ENCODE measurements at regions not wholly inside any gene's neighbourhood (a gene's known extent, or its start where the extent isn't known, plus 50 kb on each side); places are given as distances from the start of the nearest gene placed in this dataset.

DNA sequence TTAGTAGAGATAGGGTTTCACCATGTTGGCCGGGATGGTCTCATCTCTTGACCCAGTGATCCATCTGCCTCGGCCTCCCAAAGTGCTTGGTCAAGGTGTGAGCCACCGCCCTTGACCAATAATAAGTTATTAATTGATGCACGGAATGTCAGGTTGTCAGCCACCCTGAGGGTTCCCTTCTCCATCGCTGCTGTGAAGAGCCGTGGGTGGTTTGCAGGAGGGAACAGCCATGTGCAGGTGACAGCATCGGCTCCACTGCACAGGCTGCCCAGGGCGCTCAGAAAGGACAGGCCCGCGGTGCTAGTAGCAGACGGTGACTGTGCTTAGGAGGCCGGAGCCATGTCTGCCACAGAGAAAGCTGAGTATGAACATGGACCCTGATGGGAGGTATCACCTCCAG is 814.0 kb downstream of the BRD1 start:
- H3K36me3 ChIP-seq (ENCODE audit: control insufficient read depth, low read length): no peaks in the 10 kb centered on the region
- no peaks in the 10 kb centered on the region for H3K4me1 ChIP-seq (ENCODE audit: control insufficient read depth, low read length)
- H3K4me2 ChIP-seq (ENCODE audit: low read length): no peak overlapping the region
- no peak for TF ChIP-seq EZH2phosphoT487 (IDR thresholded peaks at IDR 0.05; ENCODE audit: borderline replicate concordance, low read length)
- TF ChIP-seq, protein P1, sequence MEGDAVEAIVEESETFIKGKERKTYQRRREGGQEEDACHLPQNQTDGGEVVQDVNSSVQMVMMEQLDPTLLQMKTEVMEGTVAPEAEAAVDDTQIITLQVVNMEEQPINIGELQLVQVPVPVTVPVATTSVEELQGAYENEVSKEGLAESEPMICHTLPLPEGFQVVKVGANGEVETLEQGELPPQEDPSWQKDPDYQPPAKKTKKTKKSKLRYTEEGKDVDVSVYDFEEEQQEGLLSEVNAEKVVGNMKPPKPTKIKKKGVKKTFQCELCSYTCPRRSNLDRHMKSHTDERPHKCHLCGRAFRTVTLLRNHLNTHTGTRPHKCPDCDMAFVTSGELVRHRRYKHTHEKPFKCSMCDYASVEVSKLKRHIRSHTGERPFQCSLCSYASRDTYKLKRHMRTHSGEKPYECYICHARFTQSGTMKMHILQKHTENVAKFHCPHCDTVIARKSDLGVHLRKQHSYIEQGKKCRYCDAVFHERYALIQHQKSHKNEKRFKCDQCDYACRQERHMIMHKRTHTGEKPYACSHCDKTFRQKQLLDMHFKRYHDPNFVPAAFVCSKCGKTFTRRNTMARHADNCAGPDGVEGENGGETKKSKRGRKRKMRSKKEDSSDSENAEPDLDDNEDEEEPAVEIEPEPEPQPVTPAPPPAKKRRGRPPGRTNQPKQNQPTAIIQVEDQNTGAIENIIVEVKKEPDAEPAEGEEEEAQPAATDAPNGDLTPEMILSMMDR (IDR thresholded peaks at IDR 0.05; ENCODE audit: low read depth, low read length, poor library complexity, severe bottlenecking): no peak
- H3K4me3 ChIP-seq (ENCODE audit: low read length): no peak overlapping the region
- no peaks in the 10 kb centered on the region for H3K9me2 ChIP-seq (replicated peaks; ENCODE audit: control insufficient read depth, low read length)
- no peaks in the 10 kb centered on the region for H3F3A ChIP-seq (ENCODE audit: control insufficient read depth, insufficient read depth)
- H3K27ac ChIP-seq (ENCODE audit: low read depth, low read length): no peak overlapping the region
- H4K20me1 ChIP-seq (ENCODE audit: control insufficient read depth, insufficient read depth, low read depth, low read length): no peaks in the 10 kb centered on the region
- no peaks in the 10 kb centered on the region for H3K27me3 ChIP-seq (ENCODE audit: control insufficient read depth, low read length)
- no peaks in the 10 kb centered on the region for H3K79me2 ChIP-seq (ENCODE audit: control insufficient read depth, low read length)
- no peaks in the 10 kb centered on the region for H3K9me3 ChIP-seq (ENCODE audit: control insufficient read depth, insufficient read depth, low read length)

DNA sequence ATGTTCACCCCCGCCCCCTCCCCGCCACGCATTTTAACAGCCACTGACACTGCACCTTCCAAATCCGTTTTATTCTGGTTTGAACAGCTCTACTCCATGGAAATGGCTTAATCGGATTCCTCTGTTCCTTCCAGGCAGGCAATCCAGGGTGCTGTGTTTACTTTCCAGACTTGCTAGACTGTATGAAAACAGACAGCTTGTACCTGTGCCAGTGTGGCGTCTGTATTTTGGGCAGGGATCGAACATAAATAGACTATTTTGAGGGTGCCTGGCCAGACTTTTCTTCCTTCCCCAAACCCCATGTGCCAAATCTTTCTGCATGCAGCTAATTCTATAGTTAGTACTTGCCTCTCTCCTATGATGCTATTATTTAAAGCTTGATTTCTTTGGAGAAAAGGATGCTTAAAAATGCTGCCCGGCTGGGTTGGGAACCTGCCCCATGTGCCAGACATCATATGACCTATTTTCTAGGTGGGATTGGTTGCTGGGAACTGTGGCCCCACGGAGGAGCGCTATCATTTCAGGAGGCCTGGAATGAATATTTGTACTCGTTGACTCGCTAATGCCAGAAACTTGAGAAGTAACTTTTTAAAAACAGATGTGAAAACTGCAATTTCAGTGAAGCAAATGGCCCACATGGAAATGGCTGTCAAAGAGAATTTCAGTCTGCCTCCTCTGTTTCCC is 814.8 kb downstream of the BRD1 start:
- H3K4me2 ChIP-seq (ENCODE audit: low read length): no peak overlapping the region
- H3K9me3 ChIP-seq (ENCODE audit: control insufficient read depth, insufficient read depth, low read length): no peaks in the 10 kb centered on the region
- H3K27me3 ChIP-seq (ENCODE audit: control insufficient read depth, low read length): no peaks in the 10 kb centered on the region

DNA sequence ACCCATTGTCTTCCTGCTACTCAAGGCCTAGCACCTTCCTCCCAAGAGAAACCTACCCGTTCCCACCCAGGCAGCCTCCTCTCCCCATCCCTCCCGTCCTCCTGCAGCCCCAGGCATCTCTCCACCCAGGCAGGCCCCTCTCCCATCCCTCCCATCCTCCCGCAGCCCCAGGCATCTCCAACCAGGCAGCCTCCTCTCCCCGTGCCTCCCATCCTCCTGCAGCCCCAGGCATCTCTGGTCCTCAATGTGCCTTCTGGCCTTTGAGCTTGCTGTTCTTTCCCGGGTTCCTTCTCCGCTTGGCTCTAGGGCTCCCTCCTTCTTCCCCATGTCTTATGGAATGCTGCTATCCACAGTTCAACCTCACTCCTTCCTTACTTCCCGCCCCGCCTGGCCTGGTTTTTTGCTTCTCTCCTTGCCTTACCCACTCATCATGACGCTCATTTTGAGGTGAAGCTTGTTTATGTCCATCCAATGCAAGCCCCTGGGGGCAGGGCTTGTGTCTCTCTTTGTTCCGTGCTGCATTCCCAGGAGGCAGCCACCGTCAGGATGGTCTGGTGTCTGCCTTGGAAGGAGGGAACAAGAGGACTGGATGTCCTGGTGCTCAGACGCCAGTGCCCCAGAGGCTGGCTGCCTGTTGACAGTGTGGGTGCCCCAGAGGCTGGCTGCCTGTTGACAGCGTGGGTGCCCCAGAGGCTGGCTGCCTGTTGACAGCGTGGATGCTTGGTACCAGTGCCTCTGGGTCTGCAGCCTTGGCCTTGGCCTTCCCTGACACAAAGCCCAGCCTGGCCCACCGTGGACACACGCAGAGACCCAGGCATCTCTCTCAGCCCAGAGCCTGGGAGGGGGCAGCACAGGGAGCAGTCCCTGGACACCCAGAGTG is 815.7 kb downstream of the BRD1 start:
- Histone ChIP-seq H3K79me2 (ENCODE audit: control insufficient read depth, low read length) (no peaks in the 10 kb centered on the region), H3K4me2 (ENCODE audit: low read length) (no peak overlapping the region), H3K4me1 (ENCODE audit: control insufficient read depth, low read length) (no peaks in the 10 kb centered on the region), H3K27me3 (ENCODE audit: control insufficient read depth, low read length) (no peaks in the 10 kb centered on the region), H3K4me3 (ENCODE audit: low read length) (no peak overlapping the region), H3K36me3 (ENCODE audit: control insufficient read depth, low read length) (no peaks in the 10 kb centered on the region), H4K20me1 (ENCODE audit: control insufficient read depth, insufficient read depth, low read depth, low read length) (no peaks in the 10 kb centered on the region), H3K9me2 (replicated peaks; ENCODE audit: control insufficient read depth, low read length) (no peaks in the 10 kb centered on the region), H3K27ac (ENCODE audit: low read depth, low read length) (no peak overlapping the region), H3F3A (ENCODE audit: control insufficient read depth, insufficient read depth) (no peaks in the 10 kb centered on the region), H3K9me3 (ENCODE audit: control insufficient read depth, insufficient read depth, low read length) (no peaks in the 10 kb centered on the region)
- TF ChIP-seq, protein P1 (IDR thresholded peaks at IDR 0.05; ENCODE audit: low read depth, low read length, poor library complexity, severe bottlenecking): no peak
- TF ChIP-seq EZH2phosphoT487 (IDR thresholded peaks at IDR 0.05; ENCODE audit: borderline replicate concordance, low read length): no peak

More for the DNA sequence above, 814.8 kb downstream of the BRD1 start:
- Histone ChIP-seq H3K4me3 (ENCODE audit: low read length) (no peak overlapping the region), H3K27ac (ENCODE audit: low read depth, low read length) (no peak overlapping the region), H3K36me3 (ENCODE audit: control insufficient read depth, low read length) (no peaks in the 10 kb centered on the region), H4K20me1 (ENCODE audit: control insufficient read depth, insufficient read depth, low read depth, low read length) (no peaks in the 10 kb centered on the region), H3K4me1 (ENCODE audit: control insufficient read depth, low read length) (no peaks in the 10 kb centered on the region), H3F3A (ENCODE audit: control insufficient read depth, insufficient read depth) (no peaks in the 10 kb centered on the region), H3K79me2 (ENCODE audit: control insufficient read depth, low read length) (no peaks in the 10 kb centered on the region), H3K9me2 (replicated peaks; ENCODE audit: control insufficient read depth, low read length) (no peaks in the 10 kb centered on the region)
- no peak for TF ChIP-seq EZH2phosphoT487 (IDR thresholded peaks at IDR 0.05; ENCODE audit: borderline replicate concordance, low read length)
- TF ChIP-seq, protein P1 (IDR thresholded peaks at IDR 0.05; ENCODE audit: low read depth, low read length, poor library complexity, severe bottlenecking): no peak
